ENCODE measurements at regions not wholly inside any gene's neighbourhood (a gene's known extent, or its start where the extent isn't known, plus 50 kb on each side); places are given as distances from the start of the nearest gene placed in this dataset.

- no peak for TF ChIP-seq ZNF274 (IDR thresholded peaks at IDR 0.05; ENCODE audit: low read depth, low read length)
- TF ChIP-seq YY1 (IDR thresholded peaks at IDR 0.05; ENCODE audit: insufficient read depth, insufficient read length) = no peak
These were observed 688.4 kb downstream of the ADCYAP1 start for GRCh38 chr18:1593091-1593490.

Measured in NT2/D1 (cell line).